KMS-11 (cell line): ENCODE measurements at regions not wholly inside any gene's neighbourhood (a gene's known extent, or its start where the extent isn't known, plus 50 kb on each side); places are given as distances from the start of the nearest gene placed in this dataset.

ENCODE experiments used
- H2AFZ ChIP-seq: fragments of 200-600 bp; sonication (generic); 2 replicates; pipeline ENCODE4 v1.6.1; 2016; ENCODE audit warnings: antibody characterized with exemption, mixed run types, low read depth
- H3K27ac ChIP-seq: fragments of 200-600 bp; sonication (generic); 2 replicates; pipeline ENCODE4 v1.6.1; 2016; ENCODE audit warnings: mild to moderate bottlenecking, mixed run types
- H3K27me3 ChIP-seq: fragments of 200-600 bp; sonication (generic); 2 replicates; pipeline ENCODE4 v1.6.1; 2017; ENCODE audit warnings: mild to moderate bottlenecking, low read depth, mixed run types, moderate library complexity; ENCODE audit not compliant: insufficient read depth
- H3K36me3 ChIP-seq: fragments of 200-600 bp; sonication (generic); 2 replicates; pipeline ENCODE4 v1.6.1; 2017; ENCODE audit warnings: mild to moderate bottlenecking, mixed run types; ENCODE audit not compliant: insufficient read depth
- H3K4me1 ChIP-seq: fragments of 200-600 bp; sonication (generic); 2 replicates; pipeline ENCODE4 v1.6.1; 2016; ENCODE audit warnings: mild to moderate bottlenecking, low read depth, mixed run types; ENCODE audit not compliant: poor library complexity, severe bottlenecking
- H3K4me2 ChIP-seq: fragments of 200-600 bp; sonication (generic); 2 replicates; pipeline ENCODE4 v1.7.0; 2016; ENCODE audit warnings: mild to moderate bottlenecking, mixed run types
- H3K4me3 ChIP-seq: fragments of 200-600 bp; sonication (generic); IDR thresholded peaks from 2 replicates; pipeline ENCODE4 v1.6.1; 2017; ENCODE audit warnings: low read depth, low read length, mixed read lengths; ENCODE audit not compliant: insufficient read depth
- H3K79me2 ChIP-seq: fragments of 200-600 bp; sonication (generic); 2 replicates; pipeline ENCODE4 v1.6.1; 2016; ENCODE audit warnings: low read depth, mixed run types; ENCODE audit not compliant: insufficient read depth
- H3K9ac ChIP-seq: fragments of 200-600 bp; sonication (generic); 2 replicates; pipeline ENCODE4 v1.6.1; 2016; ENCODE audit warnings: mild to moderate bottlenecking, mixed run types
- H4K20me1 ChIP-seq: fragments of 200-600 bp; sonication (generic); 2 replicates; pipeline ENCODE4 v1.6.1; 2016; ENCODE audit warnings: mild to moderate bottlenecking, mixed run types; ENCODE audit not compliant: insufficient read depth
- CTCF ChIP-seq: fragments of 200-600 bp; sonication (generic); conservative IDR thresholded peaks from 2 replicates; pipeline ENCODE4 v1.6.1; 2017; ENCODE audit warnings: low read depth, mild to moderate bottlenecking, antibody characterized with exemption, low read length, moderate library complexity, mixed read lengths

DNA sequence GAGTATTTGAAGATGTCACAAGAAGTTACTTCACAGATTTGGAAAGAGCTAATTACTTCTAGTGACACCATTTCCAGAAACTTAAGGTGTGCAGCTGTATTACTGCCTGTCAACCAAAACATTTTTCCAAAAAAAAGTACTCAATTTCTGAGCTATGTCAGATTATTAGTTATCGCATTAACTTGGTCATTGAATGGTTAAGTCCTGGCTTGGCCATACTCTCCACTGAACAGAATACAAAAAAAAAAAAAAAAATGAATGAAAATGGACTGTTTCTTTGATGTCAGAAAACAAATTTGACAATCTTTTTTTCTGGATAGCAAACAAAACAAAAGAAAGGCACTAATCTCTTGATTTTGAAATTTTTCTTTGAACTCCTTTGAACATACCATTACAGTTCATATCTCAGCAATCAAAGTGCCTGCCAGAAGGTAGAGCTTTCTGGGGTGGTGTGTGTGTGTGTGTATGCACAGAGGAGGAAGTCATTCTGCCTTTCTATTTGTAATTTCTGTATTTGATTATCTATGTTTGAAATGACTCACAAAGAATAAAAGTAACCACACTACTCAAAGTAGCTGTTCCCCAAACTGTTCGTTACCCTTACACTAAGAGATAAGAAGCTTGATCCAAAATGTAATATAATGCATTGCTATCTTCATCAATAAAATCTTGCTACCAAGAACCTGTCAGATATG lies 210.8 kb upstream of the FUT9 start:
- Histone ChIP-seq H2AFZ (no peak overlapping the region), H3K27ac (no peak overlapping the region), H3K9ac (no peak overlapping the region), H3K36me3 (no peaks in the 10 kb centered on the region), H3K4me3 (no peak overlapping the region), H3K79me2 (no peaks in the 10 kb centered on the region), H4K20me1 (no peaks in the 10 kb centered on the region), H3K4me1 (no peaks in the 10 kb centered on the region), H3K4me2 (no peak overlapping the region), H3K27me3 (no peaks in the 10 kb centered on the region)
- no peak for TF ChIP-seq CTCF

GRCh38 chr6:95805699-95806098 lies 210.1 kb upstream of the FUT9 start:
- no peaks in the 10 kb centered on the region for H3K36me3 ChIP-seq
- no peak overlapping the region for H3K4me3 ChIP-seq
- H4K20me1 ChIP-seq, result no peaks in the 10 kb centered on the region
- H3K27ac ChIP-seq, result no peak overlapping the region
- no peaks in the 10 kb centered on the region for H3K27me3 ChIP-seq
- H3K4me2 ChIP-seq, result no peak overlapping the region
- no peak overlapping the region for H3K9ac ChIP-seq
- no peaks in the 10 kb centered on the region for H3K4me1 ChIP-seq
- H3K79me2 ChIP-seq, result no peaks in the 10 kb centered on the region
- H2AFZ ChIP-seq, result no peak overlapping the region
- TF ChIP-seq CTCF, result no peak

DNA sequence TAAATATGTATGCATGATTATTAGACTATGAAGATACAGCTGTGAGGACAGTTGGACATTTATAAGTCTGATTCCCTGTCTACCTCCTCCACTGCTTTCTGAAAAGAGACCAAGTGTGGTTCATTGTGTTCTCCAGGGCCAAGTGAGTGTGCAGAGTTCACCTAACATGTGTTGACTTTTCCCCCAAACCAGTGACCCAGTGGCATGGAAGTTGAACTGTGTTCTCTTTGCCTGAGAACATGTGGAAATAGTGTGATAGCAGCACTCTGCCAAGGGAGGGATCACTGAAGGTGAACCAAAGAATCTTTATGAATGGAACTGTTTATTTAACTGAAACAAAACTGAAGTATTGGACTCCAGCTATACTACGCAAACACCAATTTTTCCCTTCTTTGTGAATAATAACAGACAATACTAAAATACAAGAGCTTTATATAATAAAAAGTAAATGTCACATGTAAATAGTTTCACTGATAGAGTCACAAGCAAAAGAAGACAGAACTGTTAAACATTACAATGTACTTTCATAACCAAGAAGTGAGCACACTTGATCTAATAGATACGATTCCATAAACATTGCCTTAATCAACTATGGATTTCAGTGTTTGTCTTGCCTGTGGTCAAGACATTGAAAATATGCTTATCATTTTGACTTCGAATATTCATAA lies 200.3 kb upstream of the FUT9 start:
- no peak overlapping the region for H3K4me3 ChIP-seq
- H3K4me1 ChIP-seq, result no peaks in the 10 kb centered on the region
- H3K36me3 ChIP-seq, result no peaks in the 10 kb centered on the region
- no peaks in the 10 kb centered on the region for H3K27me3 ChIP-seq
- H3K4me2 ChIP-seq, result no peak overlapping the region
- TF ChIP-seq CTCF, result no peak
- no peak overlapping the region for H2AFZ ChIP-seq
- no peaks in the 10 kb centered on the region for H3K79me2 ChIP-seq
- H3K9ac ChIP-seq, result no peak overlapping the region
- no peaks in the 10 kb centered on the region for H4K20me1 ChIP-seq
- no peak overlapping the region for H3K27ac ChIP-seq

DNA sequence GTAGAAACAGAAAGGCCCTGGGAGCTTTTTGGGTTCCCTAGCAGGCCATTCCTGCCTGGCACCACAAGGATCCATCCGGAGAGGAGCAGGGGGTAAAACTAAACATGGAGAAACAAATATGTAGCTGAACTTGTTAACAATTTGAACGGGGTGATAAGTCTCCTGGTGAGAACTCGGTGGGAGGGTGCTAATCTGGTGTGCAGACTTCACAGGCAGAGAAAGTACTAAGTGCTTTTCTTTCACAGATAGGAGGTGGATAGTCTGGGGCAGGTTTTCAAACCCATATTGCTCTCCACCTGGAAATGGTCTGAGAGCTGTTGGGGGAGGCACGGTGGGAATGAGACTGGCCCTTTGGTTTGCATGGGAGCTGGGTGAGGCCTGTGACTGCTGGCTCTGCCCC lies 196.3 kb upstream of the FUT9 start:
- no peak overlapping the region for H3K27ac ChIP-seq
- no peak overlapping the region for H3K4me2 ChIP-seq
- H3K4me3 ChIP-seq, result no peak overlapping the region
- H3K4me1 ChIP-seq, result no peaks in the 10 kb centered on the region
- no peak for TF ChIP-seq CTCF
- no peaks in the 10 kb centered on the region for H3K27me3 ChIP-seq
- no peaks in the 10 kb centered on the region for H3K79me2 ChIP-seq
- no peaks in the 10 kb centered on the region for H3K36me3 ChIP-seq
- H4K20me1 ChIP-seq, result no peaks in the 10 kb centered on the region
- no peak overlapping the region for H3K9ac ChIP-seq
- H2AFZ ChIP-seq, result no peak overlapping the region
